ENCODE measurements at regions not wholly inside any gene's neighbourhood (a gene's known extent, or its start where the extent isn't known, plus 50 kb on each side); places are given as distances from the start of the nearest gene placed in this dataset.

DNA sequence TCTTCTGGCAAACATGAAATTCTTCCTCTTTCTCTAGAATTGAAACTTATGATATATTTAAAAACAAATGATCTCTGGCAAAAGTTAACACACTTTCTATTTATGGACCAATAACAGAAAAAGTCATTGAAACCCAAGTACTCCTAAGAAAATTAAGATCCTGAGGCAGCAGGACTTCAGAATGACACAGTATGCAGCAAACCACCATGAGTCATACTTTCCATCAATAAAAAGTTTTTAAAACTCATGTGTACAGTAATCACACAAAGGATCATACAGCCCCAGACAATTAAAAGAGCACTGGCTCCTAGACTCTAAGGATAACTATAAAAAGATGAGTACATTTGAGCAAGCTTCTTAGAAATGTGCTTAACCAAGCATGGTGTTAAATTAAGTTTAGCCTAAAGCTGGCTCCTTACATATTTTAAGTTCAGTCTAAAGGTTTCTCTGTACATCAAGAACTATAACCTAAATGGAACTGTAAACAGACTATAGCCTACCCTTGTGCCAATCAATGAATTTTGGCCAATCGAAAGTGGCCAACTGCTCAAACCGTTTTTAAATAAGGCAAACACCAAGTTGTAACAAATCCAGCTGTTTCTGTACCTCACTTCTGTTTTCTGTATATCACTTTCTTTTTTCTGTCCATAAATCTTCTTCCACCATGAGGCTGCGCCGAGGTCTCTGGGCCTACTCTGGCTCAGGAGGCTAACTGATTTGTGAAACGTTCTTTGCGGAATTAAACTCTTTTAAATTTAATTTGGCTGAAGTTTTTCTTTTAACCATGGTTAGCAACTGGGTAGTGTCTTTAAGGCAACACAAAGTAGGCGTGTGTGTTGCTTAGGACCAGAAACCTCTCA is 232.1 kb upstream of the PIK3R1 start:
- TF ChIP-seq TCF4 (CRISPR knock-in tag; IDR thresholded peaks at IDR 0.05; ENCODE audit: borderline replicate concordance) = no peak
- TF ChIP-seq, protein P1, sequence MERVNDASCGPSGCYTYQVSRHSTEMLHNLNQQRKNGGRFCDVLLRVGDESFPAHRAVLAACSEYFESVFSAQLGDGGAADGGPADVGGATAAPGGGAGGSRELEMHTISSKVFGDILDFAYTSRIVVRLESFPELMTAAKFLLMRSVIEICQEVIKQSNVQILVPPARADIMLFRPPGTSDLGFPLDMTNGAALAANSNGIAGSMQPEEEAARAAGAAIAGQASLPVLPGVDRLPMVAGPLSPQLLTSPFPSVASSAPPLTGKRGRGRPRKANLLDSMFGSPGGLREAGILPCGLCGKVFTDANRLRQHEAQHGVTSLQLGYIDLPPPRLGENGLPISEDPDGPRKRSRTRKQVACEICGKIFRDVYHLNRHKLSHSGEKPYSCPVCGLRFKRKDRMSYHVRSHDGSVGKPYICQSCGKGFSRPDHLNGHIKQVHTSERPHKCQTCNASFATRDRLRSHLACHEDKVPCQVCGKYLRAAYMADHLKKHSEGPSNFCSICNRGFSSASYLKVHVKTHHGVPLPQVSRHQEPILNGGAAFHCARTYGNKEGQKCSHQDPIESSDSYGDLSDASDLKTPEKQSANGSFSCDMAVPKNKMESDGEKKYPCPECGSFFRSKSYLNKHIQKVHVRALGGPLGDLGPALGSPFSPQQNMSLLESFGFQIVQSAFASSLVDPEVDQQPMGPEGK (CRISPR knock-in tag; IDR thresholded peaks at IDR 0.05; ENCODE audit: borderline replicate concordance) = no peak
- TF ChIP-seq ZFP30 (CRISPR knock-in tag; IDR thresholded peaks at IDR 0.05) = no peak
- TF ChIP-seq RARB (CRISPR knock-in tag; IDR thresholded peaks at IDR 0.05) = no peak
- TF ChIP-seq, protein P2, sequence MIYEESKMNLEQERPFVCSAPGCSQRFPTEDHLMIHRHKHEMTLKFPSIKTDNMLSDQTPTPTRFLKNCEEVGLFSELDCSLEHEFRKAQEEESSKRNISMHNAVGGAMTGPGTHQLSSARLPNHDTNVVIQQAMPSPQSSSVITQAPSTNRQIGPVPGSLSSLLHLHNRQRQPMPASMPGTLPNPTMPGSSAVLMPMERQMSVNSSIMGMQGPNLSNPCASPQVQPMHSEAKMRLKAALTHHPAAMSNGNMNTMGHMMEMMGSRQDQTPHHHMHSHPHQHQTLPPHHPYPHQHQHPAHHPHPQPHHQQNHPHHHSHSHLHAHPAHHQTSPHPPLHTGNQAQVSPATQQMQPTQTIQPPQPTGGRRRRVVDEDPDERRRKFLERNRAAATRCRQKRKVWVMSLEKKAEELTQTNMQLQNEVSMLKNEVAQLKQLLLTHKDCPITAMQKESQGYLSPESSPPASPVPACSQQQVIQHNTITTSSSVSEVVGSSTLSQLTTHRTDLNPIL (CRISPR knock-in tag; IDR thresholded peaks at IDR 0.05; ENCODE audit: low read depth) = no peak
- no peak for TF ChIP-seq BACH2 (CRISPR knock-in tag; IDR thresholded peaks at IDR 0.05; ENCODE audit: borderline replicate concordance)
- TF ChIP-seq, protein P3, sequence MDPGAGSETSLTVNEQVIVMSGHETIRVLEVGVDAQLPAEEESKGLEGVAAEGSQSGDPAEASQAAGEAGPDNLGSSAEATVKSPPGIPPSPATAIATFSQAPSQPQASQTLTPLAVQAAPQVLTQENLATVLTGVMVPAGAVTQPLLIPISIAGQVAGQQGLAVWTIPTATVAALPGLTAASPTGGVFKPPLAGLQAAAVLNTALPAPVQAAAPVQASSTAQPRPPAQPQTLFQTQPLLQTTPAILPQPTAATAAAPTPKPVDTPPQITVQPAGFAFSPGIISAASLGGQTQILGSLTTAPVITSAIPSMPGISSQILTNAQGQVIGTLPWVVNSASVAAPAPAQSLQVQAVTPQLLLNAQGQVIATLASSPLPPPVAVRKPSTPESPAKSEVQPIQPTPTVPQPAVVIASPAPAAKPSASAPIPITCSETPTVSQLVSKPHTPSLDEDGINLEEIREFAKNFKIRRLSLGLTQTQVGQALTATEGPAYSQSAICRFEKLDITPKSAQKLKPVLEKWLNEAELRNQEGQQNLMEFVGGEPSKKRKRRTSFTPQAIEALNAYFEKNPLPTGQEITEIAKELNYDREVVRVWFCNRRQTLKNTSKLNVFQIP (CRISPR knock-in tag; IDR thresholded peaks at IDR 0.05; ENCODE audit: borderline replicate concordance, low read depth) = no peak
- no peak for TF ChIP-seq ZFP3 (CRISPR knock-in tag; IDR thresholded peaks at IDR 0.05)
- no peak for TF ChIP-seq ZNF8 (CRISPR knock-in tag; IDR thresholded peaks at IDR 0.05)
- TF ChIP-seq OSR1 (CRISPR knock-in tag; IDR thresholded peaks at IDR 0.05) = no peak
- no peak for TF ChIP-seq ESRRG (CRISPR knock-in tag; IDR thresholded peaks at IDR 0.05)
- no peak for TF ChIP-seq ARNTL (CRISPR knock-in tag; IDR thresholded peaks at IDR 0.05; ENCODE audit: borderline replicate concordance, low read depth)

All from SK-N-SH treated with all-trans-retinoic acid at 6 μM for 48 hours (cell line).